Stimulated activated CD4-positive, alpha-beta T cell treated with anti-CD3 and anti-CD28 coated beads, Interleukin-2, amount 100 ng/mL, for 48 hours (primary cell): ENCODE measurements at regions not wholly inside any gene's neighbourhood (a gene's known extent, or its start where the extent isn't known, plus 50 kb on each side); places are given as distances from the start of the nearest gene placed in this dataset.

Source experiments
- DNase-seq, 2 donors: peaks; one replicate each; pipeline ENCODE4 v3.0.0-alpha.2; 2020

DNA sequence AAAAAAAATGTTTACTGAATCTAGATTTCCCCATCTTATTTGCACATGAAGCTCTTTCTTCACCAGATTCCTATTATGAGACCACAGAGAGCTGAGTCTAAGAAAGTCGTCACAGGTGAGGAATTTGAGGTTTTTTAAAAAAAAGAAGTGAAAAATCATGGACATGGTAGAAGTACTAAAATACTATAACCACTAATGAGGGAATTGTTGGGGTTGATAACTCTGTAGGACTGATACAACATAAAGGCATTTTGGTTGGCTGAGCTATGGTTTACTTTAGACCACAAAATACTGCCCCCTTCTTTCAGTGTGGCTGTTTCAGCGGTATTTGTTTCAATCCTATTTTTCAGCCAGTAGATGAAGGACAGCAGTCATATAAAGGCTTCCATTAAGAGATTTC is 1111.3 kb downstream of the TYW1 start:
- no peak for DNase-seq

DNA sequence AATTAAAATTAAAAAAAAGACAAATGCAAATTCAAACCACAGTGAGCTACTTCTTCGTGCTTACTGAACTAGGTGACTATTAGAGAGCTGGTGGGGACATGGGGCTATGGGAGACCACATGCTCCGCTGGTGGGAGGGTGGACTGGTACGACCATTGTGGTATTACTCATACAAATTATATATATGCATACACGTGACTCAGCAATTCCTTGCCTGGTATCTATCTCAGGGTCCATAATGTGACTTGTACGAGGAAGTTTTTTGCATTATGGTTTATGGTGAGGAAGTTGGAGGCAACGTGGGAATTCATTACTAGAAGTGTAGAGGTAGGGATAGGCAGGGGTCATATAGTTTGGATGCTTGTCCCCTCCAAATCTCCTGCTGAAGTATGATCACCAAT is 1112.7 kb downstream of the TYW1 start:
- DNase-seq, result no peak

DNA sequence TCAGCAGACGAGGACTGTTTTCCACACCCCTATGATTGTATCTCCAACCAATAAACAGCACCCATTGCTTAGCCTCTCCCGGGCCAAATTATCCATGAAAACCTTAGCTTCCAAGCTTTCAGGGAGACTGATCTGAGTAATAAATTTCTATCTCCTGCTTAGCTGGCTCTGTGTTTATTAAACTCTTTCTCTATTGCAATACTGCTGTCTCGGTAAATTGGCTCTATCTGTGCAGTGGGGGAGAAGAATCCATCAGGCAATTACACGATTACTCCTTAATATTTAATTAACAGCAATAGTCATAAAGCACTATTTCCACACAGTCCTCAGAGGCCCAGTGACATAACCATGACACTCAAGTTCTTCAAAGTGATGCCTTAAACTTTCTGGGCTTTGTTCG is 1122.8 kb downstream of the TYW1 start:
- no peak for DNase-seq

DNA sequence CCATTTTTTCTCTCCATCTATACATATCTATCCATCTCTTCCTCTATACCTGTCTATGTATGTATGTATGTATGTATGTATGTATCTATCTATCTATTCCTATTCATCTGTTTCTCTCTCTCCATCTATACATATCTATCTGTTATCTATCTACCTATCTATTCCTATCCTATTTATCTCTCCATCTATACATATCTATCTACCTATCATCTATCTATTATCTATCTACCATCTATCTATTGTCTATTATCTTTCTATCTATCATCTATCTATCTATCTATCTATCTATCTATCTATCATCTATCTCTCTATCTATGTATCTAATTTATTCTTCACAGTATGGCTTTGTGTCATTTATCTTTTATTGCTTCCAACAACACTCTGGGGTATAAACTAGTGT is 1124.4 kb downstream of the TYW1 start:
- DNase-seq, result no peak

- no peak for DNase-seq
Measured at GRCh38 chr7:68121655-68122054, 1125.0 kb downstream of the TYW1 start.

DNA sequence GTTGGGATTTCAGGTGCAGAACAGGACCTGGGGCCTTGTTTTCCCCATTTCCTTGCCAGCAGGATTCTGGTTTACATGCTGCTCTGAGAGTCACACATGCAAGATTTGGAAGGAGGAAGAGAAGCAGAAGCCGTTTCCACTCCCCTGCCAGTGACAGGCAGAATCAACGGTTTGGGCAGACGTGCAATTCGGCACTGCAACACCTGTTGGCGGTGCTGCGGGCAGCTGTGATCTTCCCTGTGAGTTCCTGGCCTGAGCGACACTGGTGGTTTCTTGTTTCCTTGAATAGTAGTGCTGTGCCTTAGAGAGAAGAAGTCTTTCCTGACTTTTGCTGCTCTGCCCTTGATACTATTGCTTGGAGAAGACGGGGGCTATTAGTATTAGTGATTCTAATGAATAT is 1126.2 kb downstream of the TYW1 start:
- no peak for DNase-seq

- DNase-seq, result no peak
Measured at GRCh38 chr7:68125168-68125567, 1128.5 kb downstream of the TYW1 start.

- no peak for DNase-seq
Measured at GRCh38 chr7:68133045-68133444, 1136.4 kb downstream of the TYW1 start.

GRCh38 chr7:68143345-68143744 is 1146.7 kb downstream of the TYW1 start:
- DNase-seq, result no peak

DNA sequence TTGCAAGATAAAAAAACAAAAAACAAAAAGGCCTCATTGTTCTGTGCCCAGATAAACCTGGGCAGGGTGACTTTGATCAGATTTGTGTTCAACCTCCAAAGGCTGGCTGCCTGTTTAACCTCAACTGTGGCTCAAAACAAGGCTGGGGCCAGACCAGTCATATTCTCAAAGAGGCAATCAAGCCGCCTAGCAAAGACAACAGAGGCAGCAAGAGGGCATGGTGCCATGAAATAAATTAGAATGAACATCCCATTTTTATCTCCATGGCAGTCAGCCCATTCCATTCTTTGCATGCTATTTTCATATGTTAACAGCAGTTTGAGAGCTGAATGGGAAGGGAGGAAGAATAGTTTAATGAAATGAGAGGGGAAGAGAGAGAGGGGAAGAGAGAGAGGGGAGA is 1150.3 kb downstream of the TYW1 start:
- DNase-seq, result no peak

DNA sequence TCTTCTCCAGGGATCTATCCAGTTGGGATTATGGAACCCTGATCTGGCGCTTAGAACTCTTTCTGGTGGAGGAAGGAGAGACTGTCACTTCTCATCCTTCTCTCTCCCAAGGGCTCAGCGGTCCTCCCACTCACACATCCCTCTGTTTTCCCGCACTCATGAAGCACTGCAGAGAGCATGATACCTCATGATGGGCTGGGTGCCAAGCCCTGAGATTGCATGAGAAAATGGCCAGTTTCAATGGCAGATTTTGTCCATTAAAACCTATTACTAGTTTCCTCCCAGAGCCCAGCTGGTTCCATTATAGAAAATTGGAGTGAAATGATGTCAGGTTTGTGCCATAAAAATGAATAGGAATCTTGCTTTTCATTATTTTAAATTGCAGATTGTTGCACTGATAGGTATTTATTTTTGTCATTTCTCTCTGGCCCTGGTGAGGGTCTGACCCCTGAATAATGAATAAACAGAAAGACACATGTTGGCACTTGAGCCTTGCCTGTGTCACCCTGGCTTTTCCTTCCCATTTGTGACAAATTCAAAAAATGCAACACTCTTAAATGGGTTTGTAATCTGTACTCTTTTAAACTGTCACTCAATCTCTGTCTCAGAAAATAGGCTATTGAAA is 1151.1 kb downstream of the TYW1 start:
- no peak for DNase-seq

GRCh38 chr7:68148440-68148839 is 1151.8 kb downstream of the TYW1 start:
- DNase-seq, result no peak

DNA sequence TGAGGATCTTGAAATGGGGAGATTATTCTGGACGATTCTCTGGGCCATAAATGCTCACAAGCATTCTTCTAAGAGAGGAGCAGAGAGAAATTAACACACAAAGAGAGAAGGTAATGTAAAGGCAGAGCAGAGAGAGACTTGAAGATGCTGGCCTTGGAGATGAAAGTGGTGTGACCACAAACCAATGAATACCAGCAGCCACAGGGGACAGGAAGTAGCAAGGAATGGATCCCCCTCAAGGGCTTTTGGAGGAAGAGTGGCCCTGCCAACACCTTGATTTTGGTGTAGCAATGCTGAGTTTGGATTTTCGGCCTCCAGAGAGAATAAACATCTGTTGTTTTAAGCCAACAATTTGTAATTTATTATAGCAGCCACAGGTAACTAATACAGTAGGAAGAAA is 1155.6 kb downstream of the TYW1 start:
- no peak for DNase-seq

- DNase-seq, result no peak
Measured at GRCh38 chr7:68155676-68156075, 1159.0 kb downstream of the TYW1 start.

DNA sequence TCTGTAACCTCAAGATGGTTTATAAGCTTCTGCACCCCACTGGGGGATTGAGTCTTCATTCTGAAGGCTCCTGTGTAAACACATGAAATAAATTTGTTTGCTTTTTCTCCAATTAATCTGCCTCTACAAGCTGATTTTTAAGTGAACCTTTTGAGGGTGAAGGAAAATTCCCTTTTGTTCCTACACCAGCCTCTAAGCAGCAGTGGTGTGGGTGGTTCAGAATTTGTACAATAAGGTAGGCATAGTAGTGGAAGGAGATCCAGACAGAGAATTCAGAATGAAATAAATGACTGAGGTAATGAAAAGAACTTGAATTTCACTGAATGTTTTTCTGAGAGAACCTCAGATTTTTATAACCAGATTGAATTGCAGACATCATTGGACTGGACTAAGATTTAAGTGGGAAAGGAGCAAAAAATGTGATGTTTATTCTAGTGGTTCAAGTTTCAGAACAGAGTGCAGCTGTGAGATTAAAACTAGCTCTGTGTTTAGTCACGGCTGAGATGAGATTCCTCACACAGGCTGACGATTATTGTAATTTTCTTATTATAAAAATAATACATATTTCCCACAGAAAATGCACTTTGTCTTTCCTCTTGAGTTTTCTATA is 1162.2 kb downstream of the TYW1 start:
- DNase-seq, result no peak

DNA sequence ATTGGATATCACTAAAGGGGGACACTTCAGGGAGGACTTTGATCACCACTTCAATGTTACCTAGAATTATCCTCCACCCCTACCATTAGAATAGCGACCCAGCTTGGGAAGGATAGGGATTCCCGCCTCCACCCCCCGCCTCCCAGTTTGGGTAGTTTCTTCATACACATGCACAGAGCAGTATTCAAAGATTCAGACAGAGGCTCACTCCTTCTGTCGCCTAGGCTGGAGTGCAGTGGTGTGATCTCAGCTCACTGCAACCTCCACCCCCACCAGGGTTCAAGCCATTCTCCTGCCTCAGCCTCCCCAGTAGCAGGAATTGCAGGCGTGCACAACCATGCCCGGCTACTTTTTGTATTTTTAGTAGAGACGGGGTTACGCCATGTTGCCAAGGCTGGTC is 1166.1 kb downstream of the TYW1 start:
- no peak for DNase-seq

GRCh38 chr7:68166525-68166924 is 1169.9 kb downstream of the TYW1 start:
- no peak for DNase-seq

- no peak for DNase-seq
Measured at GRCh38 chr7:68173513-68173912, 1176.9 kb downstream of the TYW1 start.

DNA sequence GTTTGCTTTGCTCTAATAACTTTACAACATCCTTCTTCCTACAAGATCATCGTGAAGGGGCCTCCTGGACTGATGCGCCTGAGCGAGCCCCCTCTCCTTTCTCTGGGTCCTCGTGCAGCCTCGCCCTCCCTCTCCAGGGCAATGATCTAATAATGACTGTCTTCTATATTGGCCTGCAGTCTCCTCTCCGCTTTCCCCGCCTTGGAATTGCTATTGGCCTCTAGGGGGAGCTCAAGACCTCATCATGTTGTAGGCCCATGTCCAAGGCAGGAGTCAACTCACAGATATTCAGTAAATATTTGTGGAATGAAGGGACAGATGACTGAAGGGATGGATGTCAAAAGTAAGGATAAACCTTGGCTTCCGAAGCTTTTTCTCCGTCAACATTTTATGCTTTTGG is 1180.3 kb downstream of the TYW1 start:
- DNase-seq, result peak in 1 of 2 donors; percentile 3

DNA sequence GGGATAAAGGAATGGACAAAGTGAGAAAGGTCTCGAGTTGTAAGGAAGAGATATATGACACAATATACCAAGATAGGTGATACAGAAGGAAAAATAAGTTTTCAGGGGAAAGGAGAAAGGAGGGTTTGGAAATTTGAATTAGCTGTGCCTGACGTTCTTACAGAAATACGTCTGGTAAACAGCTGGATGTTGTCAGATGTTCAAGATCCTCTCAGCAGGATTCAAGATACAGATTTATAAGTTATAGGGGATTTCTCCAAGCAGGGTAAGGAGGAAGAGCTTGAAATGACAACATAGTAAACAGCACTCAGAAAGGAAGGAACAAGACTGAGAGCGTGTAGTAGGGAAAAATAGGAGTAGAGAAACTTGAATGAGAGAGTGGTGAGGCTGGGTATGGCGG is 1184.1 kb downstream of the TYW1 start:
- DNase-seq, result no peak

GRCh38 chr7:68183176-68183575 is 1186.5 kb downstream of the TYW1 start:
- DNase-seq, result no peak

- no peak for DNase-seq
Measured at GRCh38 chr7:68185631-68186456, 1189.2 kb downstream of the TYW1 start.

DNA sequence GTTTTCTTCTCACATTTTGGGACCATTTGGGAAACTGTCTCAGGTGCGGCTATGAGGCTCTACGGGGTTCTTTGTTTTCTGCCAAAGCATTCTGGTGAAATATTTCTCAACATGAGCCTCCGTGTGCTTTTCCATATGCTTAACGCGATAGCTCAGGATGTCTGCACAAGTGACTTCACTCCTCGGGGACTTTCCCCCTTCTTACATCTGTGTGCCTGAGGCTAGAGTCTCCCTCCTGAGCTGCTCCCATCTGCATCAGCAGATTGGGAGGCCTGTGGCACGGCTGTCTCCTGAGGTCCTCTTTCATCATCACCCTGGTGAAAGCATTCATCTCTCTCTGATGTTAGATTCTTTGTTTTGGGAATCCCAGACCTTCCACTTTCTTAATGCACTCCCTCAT is 1190.9 kb downstream of the TYW1 start:
- DNase-seq, result no peak

GRCh38 chr7:68192941-68193340 is 1196.3 kb downstream of the TYW1 start:
- no peak for DNase-seq
